Neural progenitor cell (in vitro differentiated cells): ENCODE measurements at regions not wholly inside any gene's neighbourhood (a gene's known extent, or its start where the extent isn't known, plus 50 kb on each side); places are given as distances from the start of the nearest gene placed in this dataset.

ENCODE experiments used
- CTCF ChIP-seq: fragments of 200-600 bp; sonication (generic); IDR thresholded peaks from 2 replicates; pipeline ENCODE4 v1.5.1; 2017; ENCODE audit warnings: antibody characterized with exemption, mild to moderate bottlenecking
- EZH2 ChIP-seq: fragments of 200-600 bp; sonication (generic); IDR thresholded peaks from 2 replicates; pipeline ENCODE4 v1.6.1; 2017; ENCODE audit warnings: antibody characterized with exemption, mild to moderate bottlenecking, moderate library complexity
- EZH2phosphoT487 ChIP-seq: fragments of 200-600 bp; sonication (generic); IDR thresholded peaks from 2 replicates; pipeline ENCODE4 v1.6.1; 2017; ENCODE audit warnings: antibody characterized with exemption

GRCh38 chr4:26099967-26100366 lies 185.9 kb downstream of the SMIM20 start:
- TF ChIP-seq CTCF (no peak), EZH2phosphoT487 (no peak), EZH2 (no peak)
